HepG2 (cell line): ENCODE measurements at regions not wholly inside any gene's neighbourhood (a gene's known extent, or its start where the extent isn't known, plus 50 kb on each side); places are given as distances from the start of the nearest gene placed in this dataset.

Source experiments
- ATAC-seq: fragments of 200-7000 bp; cut with Tn5 transposase; 3 replicates; pipeline ENCODE4 v1.9.1; 2020; ENCODE audit warnings: mild to moderate bottlenecking, moderate library complexity
- BruUV-seq: library from RNA; stranded (reverse); fragments of 400-500 nt; replicated peaks from 2 replicates; lab custom pipeline; 2021; lab: Mats Ljungman, UMichigan
- CTCF ChIA-PET: fragments of 300-600 bp; formaldehyde crosslinking; extraction: SDS; loops from one replicate; lab custom pipeline; 2021; ENCODE audit warnings: low total read pairs, inconsistent platforms, low intra/inter-chr PET ratio; lab: Yijun Ruan, JAX
- POLR2A ChIA-PET: fragments of 350-600 bp; sonication (Branson Sonifier 250); formaldehyde crosslinking; loops from one replicate; lab custom pipeline; 2020; ENCODE audit warnings: antibody characterized with exemption, inconsistent platforms; lab: Yijun Ruan, JAX
- DNase-seq: peaks from one replicate; pipeline ENCODE4 v3.0.0-alpha.2; 2015; ENCODE audit warnings: low spot score
- FAIRE-seq: peaks from 3 replicates; lab custom pipeline; 2011; peaks lifted over from hg19 to GRCh38; lab: Jason Lieb, UNC
- H2AFZ ChIP-seq: one replicate; pipeline ENCODE4 v1.6.1; 2011; ENCODE audit warnings: low read length, inconsistent platforms
- H3K27ac ChIP-seq: fragments of 300-600 bp; 3 replicates; pipeline ENCODE4 v1.8.0; 2011; ENCODE audit warnings: mixed run types, mild to moderate bottlenecking, mixed read lengths, low read length, inconsistent platforms; ENCODE audit not compliant: insufficient read depth; ENCODE audit errors: extremely low read length
- H3K27me3 ChIP-seq, 2 experiments: fragments of 200-600 bp in 1 of 2; 2 replicates in 1 of 2; 3 replicates in 1 of 2; pipeline versions ENCODE4 v1.6.0 to v1.8.0; 2011; ENCODE audit warnings: low read length in 2 of 2, mild to moderate bottlenecking in 2 of 2, moderate library complexity in 2 of 2, inconsistent platforms in 1 of 2; ENCODE audit not compliant: insufficient read depth in 2 of 2, control insufficient read depth in 1 of 2
- H3K36me3 ChIP-seq, 2 experiments: fragments of 200-600 bp in 1 of 2; replicated peaks in 1 of 2; 2 replicates in 1 of 2; 3 replicates in 1 of 2; pipeline versions ENCODE4 v1.5.1 to v1.8.0; 2011; ENCODE audit warnings: low read length in 2 of 2, inconsistent platforms in 1 of 2; ENCODE audit not compliant: insufficient read depth in 2 of 2, control insufficient read depth in 1 of 2
- H3K4me1 ChIP-seq: 2 replicates; pipeline ENCODE4 v1.5.1; 2012; ENCODE audit warnings: low read length, inconsistent platforms; ENCODE audit not compliant: insufficient read depth
- H3K4me2 ChIP-seq: 2 replicates; pipeline ENCODE4 v1.6.0; 2011; ENCODE audit warnings: low read depth, low read length, inconsistent platforms
- H3K4me3 ChIP-seq, 3 experiments: fragments of 200-600 bp in 1 of 3; sonication (generic), shearing (Covaris generic) in 1 of 3; replicated peaks in 1 of 3; 2 replicates each; pipeline ENCODE4 v1.5.1; 2011 to 2016; ENCODE audit warnings: low read length in 3 of 3, inconsistent platforms in 2 of 3, low read depth in 2 of 3, mild to moderate bottlenecking in 2 of 3, control low read depth in 1 of 3, mixed read lengths in 1 of 3; ENCODE audit not compliant: insufficient read depth in 1 of 3
- H3K79me2 ChIP-seq: one replicate; pipeline ENCODE4 v1.6.1; 2011; ENCODE audit warnings: low read length, inconsistent platforms; ENCODE audit not compliant: insufficient read depth
- H3K9ac ChIP-seq: 2 replicates; pipeline ENCODE4 v1.6.0; 2011; ENCODE audit warnings: mild to moderate bottlenecking, low read depth, low read length, inconsistent platforms; ENCODE audit not compliant: insufficient read depth
- H3K9me3 ChIP-seq: 2 replicates; pipeline ENCODE4 v1.5.1; 2012; ENCODE audit warnings: mild to moderate bottlenecking, low read length
- H4K20me1 ChIP-seq: 2 replicates; pipeline ENCODE4 v1.6.0; 2011; ENCODE audit warnings: inconsistent platforms, mild to moderate bottlenecking, low read length, moderate library complexity; ENCODE audit not compliant: insufficient read depth
- ATF7 ChIP-seq, 2 experiments: fragments of 450-650 bp in 1 of 2; sonication (generic) in 1 of 2; formaldehyde crosslinking in 1 of 2; IDR thresholded peaks; 2 replicates each; pipeline versions ENCODE4 v1.4.0 to v1.6.1; 2016 to 2020; ENCODE audit warnings: antibody characterized with exemption in 1 of 2, mild to moderate bottlenecking in 1 of 2, missing genetic modification reagents in 1 of 2
- BATF2 ChIP-seq: sonication (generic); formaldehyde crosslinking; IDR thresholded peaks from 2 replicates; pipeline ENCODE4 v1.8.0; 2022; ENCODE audit warnings: mild to moderate bottlenecking, missing genetic modification reagents, moderate library complexity
- CAMTA2 ChIP-seq: sonication (generic); formaldehyde crosslinking; IDR thresholded peaks from 2 replicates; pipeline ENCODE4 v1.4.0; 2020; ENCODE audit warnings: mild to moderate bottlenecking, missing genetic modification reagents, borderline replicate concordance
- HNRNPUL1 ChIP-seq: fragments of 200-400 bp; formaldehyde crosslinking; IDR thresholded peaks from 2 replicates; pipeline ENCODE4 v1.6.1; 2017; ENCODE audit warnings: low read depth, mild to moderate bottlenecking, low read length, moderate library complexity
- NCOA2 ChIP-seq: sonication (generic); formaldehyde crosslinking; IDR thresholded peaks from 2 replicates; pipeline ENCODE4 v1.8.0; 2022; ENCODE audit warnings: inconsistent platforms
- NONO ChIP-seq, 2 experiments: fragments of 450-650 bp in 1 of 2; sonication (generic) in 1 of 2; formaldehyde crosslinking in 1 of 2; IDR thresholded peaks in 1 of 2; conservative IDR thresholded peaks in 1 of 2; 2 replicates each; pipeline versions ENCODE4 v1.6.1 to v1.8.0; 2017 to 2022; ENCODE audit warnings: mild to moderate bottlenecking in 1 of 2, missing genetic modification reagents in 1 of 2, moderate library complexity in 1 of 2
- PAXIP1 ChIP-seq: sonication (generic); formaldehyde crosslinking; conservative IDR thresholded peaks from 2 replicates; pipeline ENCODE4 v1.4.0; 2020; ENCODE audit warnings: mild to moderate bottlenecking, missing genetic modification reagents, moderate library complexity
- PCBP2 ChIP-seq: fragments of 200-400 bp; formaldehyde crosslinking; optimal IDR thresholded peaks from 2 replicates; pipeline ENCODE3; 2018; ENCODE audit warnings: low read length, low read depth; ENCODE audit not compliant: poor library complexity, severe bottlenecking
- SIX4 ChIP-seq: sonication (generic); formaldehyde crosslinking; IDR thresholded peaks from 2 replicates; pipeline ENCODE4 v1.4.0; 2020; ENCODE audit warnings: missing genetic modification reagents
- SOX13 ChIP-seq, 3 experiments: fragments of 450-650 bp in 1 of 3; sonication (generic) in 1 of 3; formaldehyde crosslinking in 1 of 3; IDR thresholded peaks in 2 of 3; conservative IDR thresholded peaks in 1 of 3; 2 replicates each; pipeline versions ENCODE4 v1.5.0 to v1.6.1; 2016 to 2020; ENCODE audit warnings: antibody characterized with exemption in 1 of 3, mild to moderate bottlenecking in 1 of 3, missing compliant biosample characterization in 1 of 3, missing genetic modification reagents in 1 of 3, moderate library complexity in 1 of 3
- ZNF350 ChIP-seq: sonication (generic); formaldehyde crosslinking; IDR thresholded peaks from 2 replicates; pipeline ENCODE4 v1.4.0; 2020; ENCODE audit warnings: mild to moderate bottlenecking, low read depth, missing genetic modification reagents, borderline replicate concordance
- ZNF550 ChIP-seq: sonication (generic); formaldehyde crosslinking; IDR thresholded peaks from 2 replicates; pipeline ENCODE4 v1.4.0; 2020; ENCODE audit warnings: mild to moderate bottlenecking, missing genetic modification reagents, borderline replicate concordance
- ZNF652 ChIP-seq: IDR thresholded peaks from 2 replicates; pipeline ENCODE4 v1.6.1; 2016; ENCODE audit warnings: low read depth, borderline replicate concordance
- ZNF713 ChIP-seq: sonication (generic); formaldehyde crosslinking; IDR thresholded peaks from 2 replicates; pipeline ENCODE4 v1.4.0; 2020; ENCODE audit warnings: mild to moderate bottlenecking, missing genetic modification reagents
- WGBS: methylation state at CpG from one replicate; pipeline ENCODE4 v1.1.6; 2017; ENCODE audit warnings: low lambda C conversion rate; 5-methylcytosine and 5-hydroxymethylcytosine counted together
- in situ Hi-C: cut with HindIII; loops from 2 replicates; pipeline ENCODE4 v1.10.0; 2017; ENCODE audit warnings: low pct_unique_long_range_greater_than_20kb; ENCODE audit not compliant: extremely low pct_ligation_motif_present
- intact Hi-C: fragments of 100-400 bp; cut with micrococcal nuclease; formaldehyde crosslinking; loops from one replicate; pipeline ENCODE4 v1.10.0; 2022; ENCODE audit not compliant: unreplicated experiment
- TF ChIP-seq, protein P1 (sequence below): sonication (generic); formaldehyde crosslinking; IDR thresholded peaks from 2 replicates; pipeline ENCODE4 v1.4.0; 2020; ENCODE audit warnings: missing genetic modification reagents

GRCh38 chr10:47076949-47077361 is 165.7 kb downstream of the PTPN20 start (continued):
- TF ChIP-seq PAXIP1 (no peak), ATF7 (IDR thresholded peaks at IDR 0.05) (peak; percentile 76), ATF7 (CRISPR knock-in tag; IDR thresholded peaks at IDR 0.05) (no peak), NCOA2 (CRISPR knock-in tag) (no peak), ZNF652 (CRISPR knock-in tag) (no peak), HNRNPUL1 (no peak)
- TF ChIP-seq, all 625 proteins: peak for 2

DNA sequence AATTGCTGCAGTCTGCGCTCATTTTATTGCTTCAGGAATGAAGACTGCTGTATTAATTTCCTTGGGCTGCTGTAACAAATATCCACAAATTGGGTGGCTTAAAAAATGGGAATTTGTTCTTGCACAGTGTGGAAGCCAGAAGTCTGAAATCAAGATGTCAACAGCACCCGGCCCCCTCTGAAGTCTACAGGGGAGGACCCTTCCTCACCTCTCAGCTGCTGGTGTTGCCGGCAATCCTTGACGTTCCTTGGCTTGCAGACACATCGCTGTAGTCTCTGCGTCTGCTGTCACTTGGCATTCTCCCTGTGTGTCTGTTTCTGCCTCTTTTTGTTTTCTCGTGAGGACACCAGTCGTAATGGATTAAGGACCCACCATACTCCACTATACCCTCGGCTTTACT is 166.2 kb downstream of the PTPN20 start:
- no peak for FAIRE-seq
- H3K27me3 ChIP-seq, result peaks cover 1 to 37% of the 10 kb centered on the region in 2 experiments; a peak in 3 of 5 replicates
- no peak for DNase-seq
- H3K27ac ChIP-seq, result no peak overlapping the region
- no peak for ATAC-seq
- H3K79me2 ChIP-seq, result no peaks in the 10 kb centered on the region
- no peaks in the 10 kb centered on the region for H3K9me3 ChIP-seq
- BruUV-seq, result no TSS peak
- intact Hi-C loops (no loop called here), in situ Hi-C loops (no loop called here)
- TF ChIP-seq, protein P1, sequence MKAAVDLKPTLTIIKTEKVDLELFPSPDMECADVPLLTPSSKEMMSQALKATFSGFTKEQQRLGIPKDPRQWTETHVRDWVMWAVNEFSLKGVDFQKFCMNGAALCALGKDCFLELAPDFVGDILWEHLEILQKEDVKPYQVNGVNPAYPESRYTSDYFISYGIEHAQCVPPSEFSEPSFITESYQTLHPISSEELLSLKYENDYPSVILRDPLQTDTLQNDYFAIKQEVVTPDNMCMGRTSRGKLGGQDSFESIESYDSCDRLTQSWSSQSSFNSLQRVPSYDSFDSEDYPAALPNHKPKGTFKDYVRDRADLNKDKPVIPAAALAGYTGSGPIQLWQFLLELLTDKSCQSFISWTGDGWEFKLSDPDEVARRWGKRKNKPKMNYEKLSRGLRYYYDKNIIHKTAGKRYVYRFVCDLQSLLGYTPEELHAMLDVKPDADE, result no peak
- no peak for TF ChIP-seq CAMTA2
- TF ChIP-seq SOX13 (IDR thresholded peaks at IDR 0.05), result no peak
- no peak for TF ChIP-seq SOX13 (CRISPR knock-in tag; conservative IDR thresholded peaks at IDR 0.05 in 1 of 2, IDR thresholded peaks at IDR 0.05 in 1 of 2)
- no peak for TF ChIP-seq PCBP2
- TF ChIP-seq BATF2, result no peak
- no peak for TF ChIP-seq ZNF550 (CRISPR knock-in tag)
- no peak for TF ChIP-seq ZNF350 (CRISPR knock-in tag)
- no peak for TF ChIP-seq ZNF713 (CRISPR knock-in tag)
- no peak for TF ChIP-seq SIX4 (CRISPR knock-in tag)
- no peak for TF ChIP-seq NONO (IDR thresholded peaks at IDR 0.05)
- no peak for TF ChIP-seq NONO (CRISPR knock-in tag; conservative IDR thresholded peaks at IDR 0.05)
- H3K4me2 ChIP-seq, result no peak overlapping the region
- H3K4me1 ChIP-seq, result no peaks in the 10 kb centered on the region
- ChIA-PET CTCF (no interaction called here), POLR2A (no interaction called here)
- H3K4me3 ChIP-seq, result no peak overlapping the region
- H4K20me1 ChIP-seq, result no peaks in the 10 kb centered on the region
- no peaks in the 10 kb centered on the region for H3K36me3 ChIP-seq
- no peak overlapping the region for H2AFZ ChIP-seq
- 14% methylated on average over 9 of the region's 9 CpGs for WGBS
- H3K9ac ChIP-seq, result no peak overlapping the region
